Heart left ventricle (tissue), 16 donors: ENCODE measurements at regions not wholly inside any gene's neighbourhood (a gene's known extent, or its start where the extent isn't known, plus 50 kb on each side); places are given as distances from the start of the nearest gene placed in this dataset.

Experiments
- ATAC-seq, 4 donors: fragments of 200-7000 bp; cut with Tn5 transposase; one replicate each; pipeline ENCODE4 v1.9.1; 2020 to 2022; ENCODE audit warnings: moderate library complexity in 4 of 4, mild to moderate bottlenecking in 3 of 4, moderate number of reproducible peaks in 1 of 4
- DNase-seq, 5 donors: peaks; one replicate each; pipeline ENCODE4 v3.0.0-alpha.2; 2020
- H3K27ac ChIP-seq, 12 donors: fragments of 200-600 bp; sonication (generic) in 4 of 12; one replicate each; pipeline versions ENCODE4 v1.5.0 to v1.8.0; 2016 to 2022; ENCODE audit warnings: mild to moderate bottlenecking in 2 of 12
- H3K27me3 ChIP-seq, 9 donors: fragments of 200-600 bp; sonication (generic) in 2 of 9; one replicate each; pipeline versions ENCODE4 v1.5.1 to v1.8.0; 2016 to 2022; ENCODE audit warnings: mild to moderate bottlenecking in 3 of 9
- H3K36me3 ChIP-seq, 9 donors: fragments of 200-600 bp; sonication (generic) in 2 of 9; one replicate each; pipeline versions ENCODE4 v1.5.0 to v1.8.0; 2018 to 2022; ENCODE audit warnings: mild to moderate bottlenecking in 2 of 9
- H3K4me1 ChIP-seq, 12 donors: fragments of 200-600 bp; sonication (generic) in 4 of 12; one replicate each; pipeline versions ENCODE4 v1.5.0 to v1.8.0; 2016 to 2022; ENCODE audit warnings: mild to moderate bottlenecking in 3 of 12
- H3K4me3 ChIP-seq, 12 donors: fragments of 200-600 bp; sonication (generic) in 4 of 12; one replicate each; pipeline versions ENCODE4 v1.5.0 to v1.8.0; 2017 to 2022; ENCODE audit warnings: mild to moderate bottlenecking in 9 of 12, moderate library complexity in 4 of 12
- H3K9me3 ChIP-seq, 12 donors: fragments of 200-600 bp; sonication (generic) in 4 of 12; one replicate each; pipeline versions ENCODE4 v1.5.0 to v1.8.0; 2016 to 2022; ENCODE audit warnings: mild to moderate bottlenecking in 1 of 12
- CTCF ChIP-seq, 12 donors: fragments of 200-600 bp; sonication (generic) in 4 of 12; IDR thresholded peaks; one replicate each; pipeline versions ENCODE4 v1.5.0 to v1.8.0; 2018 to 2022; ENCODE audit warnings: antibody characterized with exemption in 12 of 12, mild to moderate bottlenecking in 5 of 12
- POLR2A ChIP-seq, 2 donors: fragments of 450-650 bp; IDR thresholded peaks; one replicate each; pipeline ENCODE4 v1.6.1; 2017; ENCODE audit warnings: antibody characterized with exemption in 2 of 2, mild to moderate bottlenecking in 2 of 2, moderate library complexity in 2 of 2
- WGBS, 4 donors: extraction: QIAGEN DNeasy Blood & Tissue Kit in 2 of 4; methylation state at CpG; one replicate each; pipeline versions ENCODE4 v1.1.5 to v1.1.7; 2013 to 2018; 5-methylcytosine and 5-hydroxymethylcytosine counted together
- intact Hi-C, 10 donors: fragments of 100-400 bp; cut with DNase I; formaldehyde crosslinking; loops; one replicate each; pipeline versions ENCODE4 v1.11.1 to v1.14.2; 2022
- donor health status: ischemic (EF 13 %, LVEDD 7.1; RV severe dilation, severe dysfunction).
- donor health status: healthy with polysubstance abuse.
- donor health status: DM: no; HTN: yes; CAD: no.
- donor health status: DM: no; HTN: no; CAD: no.
- donor health status: ischemic (EF 25% LVEDD 6.9; RV normal size, moderate dysfunction).
- donor health status: ischemic (EF 25% LVEDD 5.7; RV mildly dilated, moderate dysfunction).
- donor health status: healthy.
- donor health status: DM: yes; HTN: yes; CAD: no.
- donor health status: ischemic (EF 35%, LVEDD 5.7; RV mildly dilated, moderate dysfunction).
- donor health status: nonischemic (EF 11% LVEDD 7.7; RV severe dilation, severe dysfunction).
- donor health status: DM: yes; HTN: yes; CAD: no.
- donor health status: PGD.
- donor health status: ischemic (EF 29% LVEDD 5.4; RV normal size, mild dysfunction).
- donor health status: nonischemic (EF 23%, LVEDD 6.1; RV moderate dilation, normal function).

- no peaks in the 10 kb centered on the region for H3K27me3 ChIP-seq
- peaks cover 0 to 16% (median 0%) of the 10 kb centered on the region in 12 donors for H3K4me1 ChIP-seq
- intact Hi-C loops = no loop called here
- no peak overlapping the region for H3K27ac ChIP-seq
- no peaks in the 10 kb centered on the region for H3K9me3 ChIP-seq
- 73 to 82% (median 77%) methylated on average over 1 of the region's 1 CpG for WGBS, 4 donors
- TF ChIP-seq CTCF (IDR thresholded peaks at IDR 0.05) (no peak), POLR2A (IDR thresholded peaks at IDR 0.05) (no peak)
- DNase-seq (no peak), ATAC-seq (no peak)
- H3K4me3 ChIP-seq = no peak overlapping the region
- no peaks in the 10 kb centered on the region for H3K36me3 ChIP-seq
Measured at GRCh38 chr6:53428886-53429285, 80.1 kb upstream of the ELOVL5 start.

- ATAC-seq (no peak), DNase-seq (no peak)
- intact Hi-C loops = no loop called here
- Histone ChIP-seq H3K27ac (no peak overlapping the region), H3K4me1 (no peaks in the 10 kb centered on the region), H3K4me3 (no peak overlapping the region), H3K9me3 (no peaks in the 10 kb centered on the region), H3K36me3 (no peaks in the 10 kb centered on the region), H3K27me3 (no peaks in the 10 kb centered on the region)
- no peak for TF ChIP-seq CTCF (IDR thresholded peaks at IDR 0.05)
- WGBS, 4 donors = 93 to 99% (median 96%) methylated on average over 4 of the region's 4 CpGs
Measured at GRCh38 chr6:53426667-53427270, 78.0 kb upstream of the ELOVL5 start.

- no peak overlapping the region for H3K4me3 ChIP-seq
- DNase-seq (no peak), ATAC-seq (no peak)
- H3K27me3 ChIP-seq = no peaks in the 10 kb centered on the region
- no peak overlapping the region for H3K27ac ChIP-seq
- H3K36me3 ChIP-seq = no peaks in the 10 kb centered on the region
- TF ChIP-seq POLR2A (IDR thresholded peaks at IDR 0.05) (no peak), CTCF (IDR thresholded peaks at IDR 0.05) (no peak)
- intact Hi-C loops = no loop called here
- no peaks in the 10 kb centered on the region for H3K9me3 ChIP-seq
- 94 to 100% (median 97%) methylated on average over 3 of the region's 3 CpGs for WGBS, 4 donors
- no peaks in the 10 kb centered on the region for H3K4me1 ChIP-seq
Measured at GRCh38 chr6:53426117-53426516, 77.4 kb upstream of the ELOVL5 start.

- Histone ChIP-seq H3K36me3 (no peaks in the 10 kb centered on the region), H3K4me1 (no peaks in the 10 kb centered on the region), H3K4me3 (no peak overlapping the region), H3K9me3 (no peaks in the 10 kb centered on the region), H3K27ac (no peak overlapping the region), H3K27me3 (no peaks in the 10 kb centered on the region)
- intact Hi-C loops = no loop called here
- ATAC-seq (no peak), DNase-seq (no peak)
- TF ChIP-seq POLR2A (IDR thresholded peaks at IDR 0.05) = no peak
- TF ChIP-seq CTCF (IDR thresholded peaks at IDR 0.05) = no peak
- WGBS, 4 donors = 92 to 95% (median 94%) methylated on average over 9 of the region's 9 CpGs
Measured at GRCh38 chr6:53424976-53425718, 76.4 kb upstream of the ELOVL5 start.
